ENCODE measurements at regions not wholly inside any gene's neighbourhood (a gene's known extent, or its start where the extent isn't known, plus 50 kb on each side); places are given as distances from the start of the nearest gene placed in this dataset.

GRCh38 chr5:43900974-43901373, 298.0 kb downstream of the NNT start:
- TF ChIP-seq ISL1 (CRISPR knock-in tag; IDR thresholded peaks at IDR 0.05) = no peak
- TF ChIP-seq ZFP3 (CRISPR knock-in tag; IDR thresholded peaks at IDR 0.05) = no peak
- TF ChIP-seq, protein P1, sequence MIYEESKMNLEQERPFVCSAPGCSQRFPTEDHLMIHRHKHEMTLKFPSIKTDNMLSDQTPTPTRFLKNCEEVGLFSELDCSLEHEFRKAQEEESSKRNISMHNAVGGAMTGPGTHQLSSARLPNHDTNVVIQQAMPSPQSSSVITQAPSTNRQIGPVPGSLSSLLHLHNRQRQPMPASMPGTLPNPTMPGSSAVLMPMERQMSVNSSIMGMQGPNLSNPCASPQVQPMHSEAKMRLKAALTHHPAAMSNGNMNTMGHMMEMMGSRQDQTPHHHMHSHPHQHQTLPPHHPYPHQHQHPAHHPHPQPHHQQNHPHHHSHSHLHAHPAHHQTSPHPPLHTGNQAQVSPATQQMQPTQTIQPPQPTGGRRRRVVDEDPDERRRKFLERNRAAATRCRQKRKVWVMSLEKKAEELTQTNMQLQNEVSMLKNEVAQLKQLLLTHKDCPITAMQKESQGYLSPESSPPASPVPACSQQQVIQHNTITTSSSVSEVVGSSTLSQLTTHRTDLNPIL (CRISPR knock-in tag; IDR thresholded peaks at IDR 0.05; ENCODE audit: low read depth) = no peak
- TF ChIP-seq, protein P2, sequence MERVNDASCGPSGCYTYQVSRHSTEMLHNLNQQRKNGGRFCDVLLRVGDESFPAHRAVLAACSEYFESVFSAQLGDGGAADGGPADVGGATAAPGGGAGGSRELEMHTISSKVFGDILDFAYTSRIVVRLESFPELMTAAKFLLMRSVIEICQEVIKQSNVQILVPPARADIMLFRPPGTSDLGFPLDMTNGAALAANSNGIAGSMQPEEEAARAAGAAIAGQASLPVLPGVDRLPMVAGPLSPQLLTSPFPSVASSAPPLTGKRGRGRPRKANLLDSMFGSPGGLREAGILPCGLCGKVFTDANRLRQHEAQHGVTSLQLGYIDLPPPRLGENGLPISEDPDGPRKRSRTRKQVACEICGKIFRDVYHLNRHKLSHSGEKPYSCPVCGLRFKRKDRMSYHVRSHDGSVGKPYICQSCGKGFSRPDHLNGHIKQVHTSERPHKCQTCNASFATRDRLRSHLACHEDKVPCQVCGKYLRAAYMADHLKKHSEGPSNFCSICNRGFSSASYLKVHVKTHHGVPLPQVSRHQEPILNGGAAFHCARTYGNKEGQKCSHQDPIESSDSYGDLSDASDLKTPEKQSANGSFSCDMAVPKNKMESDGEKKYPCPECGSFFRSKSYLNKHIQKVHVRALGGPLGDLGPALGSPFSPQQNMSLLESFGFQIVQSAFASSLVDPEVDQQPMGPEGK (CRISPR knock-in tag; IDR thresholded peaks at IDR 0.05; ENCODE audit: borderline replicate concordance) = no peak
- TF ChIP-seq ARNTL (CRISPR knock-in tag; IDR thresholded peaks at IDR 0.05; ENCODE audit: borderline replicate concordance, low read depth) = no peak
- no peak for TF ChIP-seq TSHZ2 (CRISPR knock-in tag; IDR thresholded peaks at IDR 0.05)
- no peak for TF ChIP-seq TCF4 (CRISPR knock-in tag; IDR thresholded peaks at IDR 0.05; ENCODE audit: borderline replicate concordance)
- TF ChIP-seq ZNF8 (CRISPR knock-in tag; IDR thresholded peaks at IDR 0.05) = no peak
